Neural progenitor cell (in vitro differentiated cells): ENCODE measurements at regions not wholly inside any gene's neighbourhood (a gene's known extent, or its start where the extent isn't known, plus 50 kb on each side); places are given as distances from the start of the nearest gene placed in this dataset.
A peak's percentile ranks its signal among the peaks of the same experiment; 100 is the strongest.

Source experiments
- DNase-seq: peaks from one replicate; pipeline ENCODE4 v3.0.0-alpha.2; 2016; ENCODE audit warnings: low spot score
- H2AFZ ChIP-seq: fragments of 200-600 bp; sonication (generic); replicated peaks from 2 replicates; pipeline ENCODE4 v1.6.1; 2016; ENCODE audit warnings: antibody characterized with exemption
- H3F3A ChIP-seq: fragments of 200-600 bp; sonication (generic); 2 replicates; pipeline ENCODE4 v1.6.1; 2016; ENCODE audit warnings: antibody characterized with exemption, low read depth
- H3K27ac ChIP-seq: fragments of 200-600 bp; sonication (generic); 2 replicates; pipeline ENCODE4 v1.5.1; 2016; ENCODE audit warnings: mild to moderate bottlenecking
- H3K27me3 ChIP-seq: fragments of 200-600 bp; sonication (generic); 2 replicates; pipeline ENCODE4 v1.6.1; 2016; ENCODE audit warnings: mild to moderate bottlenecking, moderate library complexity
- H3K36me3 ChIP-seq: fragments of 200-600 bp; sonication (generic); 2 replicates; pipeline ENCODE4 v1.5.1; 2016
- H3K4me1 ChIP-seq: fragments of 200-600 bp; sonication (generic); 2 replicates; pipeline ENCODE4 v1.6.1; 2016; ENCODE audit warnings: mixed run types
- H3K4me2 ChIP-seq: fragments of 200-600 bp; sonication (generic); 2 replicates; pipeline ENCODE4 v1.6.1; 2016
- H3K4me3 ChIP-seq: fragments of 200-600 bp; sonication (generic); 2 replicates; pipeline ENCODE4 v1.5.1; 2016
- H3K79me2 ChIP-seq: fragments of 200-600 bp; sonication (generic); 2 replicates; pipeline ENCODE4 v1.6.1; 2016; ENCODE audit warnings: low read depth
- H3K9ac ChIP-seq: fragments of 200-600 bp; sonication (generic); 2 replicates; pipeline ENCODE4 v1.6.1; 2016
- H3K9me3 ChIP-seq: fragments of 200-600 bp; sonication (generic); 2 replicates; pipeline ENCODE4 v1.5.1; 2016; ENCODE audit warnings: low read depth
- H4K20me1 ChIP-seq: fragments of 200-600 bp; sonication (generic); 2 replicates; pipeline ENCODE4 v1.6.1; 2016; ENCODE audit warnings: low read depth
- H3K27ac Mint-ChIP-seq: 3 replicates; pipeline ENCODE4 v1.8.0; 2021; ENCODE audit warnings: mixed read lengths
- H3K27me3 Mint-ChIP-seq: 2 replicates; pipeline ENCODE4 v1.8.0; 2022; ENCODE audit warnings: low read depth, mild to moderate bottlenecking, inconsistent platforms, moderate library complexity, mixed read lengths; ENCODE audit not compliant: insufficient read depth
- H3K36me3 Mint-ChIP-seq: 3 replicates; pipeline ENCODE4 v1.8.0; 2021; ENCODE audit warnings: mixed read lengths
- H3K4me1 Mint-ChIP-seq: 3 replicates; pipeline ENCODE4 v1.8.0; 2021; ENCODE audit warnings: mixed read lengths
- H3K4me3 Mint-ChIP-seq: 3 replicates; pipeline ENCODE4 v1.8.0; 2021; ENCODE audit warnings: mild to moderate bottlenecking, moderate library complexity, mixed read lengths
- H3K9me3 Mint-ChIP-seq: 3 replicates; pipeline ENCODE4 v1.8.0; 2020; ENCODE audit warnings: mixed read lengths
- EZH2 ChIP-seq: fragments of 200-600 bp; sonication (generic); IDR thresholded peaks from 2 replicates; pipeline ENCODE4 v1.6.1; 2017; ENCODE audit warnings: antibody characterized with exemption, mild to moderate bottlenecking, moderate library complexity
- EZH2phosphoT487 ChIP-seq: fragments of 200-600 bp; sonication (generic); IDR thresholded peaks from 2 replicates; pipeline ENCODE4 v1.6.1; 2017; ENCODE audit warnings: antibody characterized with exemption
- TF ChIP-seq, protein P1 (sequence below): fragments of 200-600 bp; sonication (generic); IDR thresholded peaks from 2 replicates; pipeline ENCODE4 v1.5.1; 2017; ENCODE audit warnings: antibody characterized with exemption, mild to moderate bottlenecking

DNA sequence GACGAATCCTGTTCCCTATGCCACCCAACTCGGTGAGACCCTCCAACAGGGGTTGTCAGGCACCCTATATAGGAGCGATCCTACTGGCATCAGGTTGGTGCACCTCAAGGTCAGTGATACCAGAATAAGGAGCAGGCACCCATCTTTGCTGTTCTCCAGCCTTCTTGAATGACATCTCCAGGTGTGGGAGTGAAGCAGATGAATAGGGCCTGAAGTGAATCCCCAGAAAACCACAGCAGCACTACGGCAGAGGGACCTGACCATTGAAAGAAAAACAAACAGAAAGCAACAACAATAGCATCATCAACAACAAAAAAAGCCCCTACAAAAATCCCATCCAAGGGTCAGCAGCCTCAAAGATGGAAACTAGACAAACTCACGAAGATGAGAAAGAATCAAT, 445.2 kb upstream of the ATP2B1 start:
- no peak for DNase-seq
- Histone ChIP-seq H3K4me3 (no peak overlapping the region), H2AFZ (no peak overlapping the region), H3K9ac (no peak overlapping the region), H3K79me2 (no peaks in the 10 kb centered on the region), H3K9me3 (no peaks in the 10 kb centered on the region), H3K4me2 (no peak overlapping the region), H3K27me3 (no peaks in the 10 kb centered on the region), H4K20me1 (no peaks in the 10 kb centered on the region), H3K36me3 (no peaks in the 10 kb centered on the region), H3K4me1 (peaks cover 10% of the 10 kb centered on the region), H3K27ac (no peak overlapping the region), H3F3A (no peaks in the 10 kb centered on the region)
- H3K27ac Mint-ChIP-seq, result no peak overlapping the region
- no peaks in the 10 kb centered on the region for H3K27me3 Mint-ChIP-seq
- peaks cover 3% of the 10 kb centered on the region for H3K9me3 Mint-ChIP-seq
- no peaks in the 10 kb centered on the region for H3K36me3 Mint-ChIP-seq
- TF ChIP-seq, protein P1, sequence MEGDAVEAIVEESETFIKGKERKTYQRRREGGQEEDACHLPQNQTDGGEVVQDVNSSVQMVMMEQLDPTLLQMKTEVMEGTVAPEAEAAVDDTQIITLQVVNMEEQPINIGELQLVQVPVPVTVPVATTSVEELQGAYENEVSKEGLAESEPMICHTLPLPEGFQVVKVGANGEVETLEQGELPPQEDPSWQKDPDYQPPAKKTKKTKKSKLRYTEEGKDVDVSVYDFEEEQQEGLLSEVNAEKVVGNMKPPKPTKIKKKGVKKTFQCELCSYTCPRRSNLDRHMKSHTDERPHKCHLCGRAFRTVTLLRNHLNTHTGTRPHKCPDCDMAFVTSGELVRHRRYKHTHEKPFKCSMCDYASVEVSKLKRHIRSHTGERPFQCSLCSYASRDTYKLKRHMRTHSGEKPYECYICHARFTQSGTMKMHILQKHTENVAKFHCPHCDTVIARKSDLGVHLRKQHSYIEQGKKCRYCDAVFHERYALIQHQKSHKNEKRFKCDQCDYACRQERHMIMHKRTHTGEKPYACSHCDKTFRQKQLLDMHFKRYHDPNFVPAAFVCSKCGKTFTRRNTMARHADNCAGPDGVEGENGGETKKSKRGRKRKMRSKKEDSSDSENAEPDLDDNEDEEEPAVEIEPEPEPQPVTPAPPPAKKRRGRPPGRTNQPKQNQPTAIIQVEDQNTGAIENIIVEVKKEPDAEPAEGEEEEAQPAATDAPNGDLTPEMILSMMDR, result no peak
- no peak for TF ChIP-seq EZH2phosphoT487
- no peak for TF ChIP-seq EZH2
- no peak overlapping the region for H3K4me3 Mint-ChIP-seq
- H3K4me1 Mint-ChIP-seq, result peaks cover 4% of the 10 kb centered on the region

DNA sequence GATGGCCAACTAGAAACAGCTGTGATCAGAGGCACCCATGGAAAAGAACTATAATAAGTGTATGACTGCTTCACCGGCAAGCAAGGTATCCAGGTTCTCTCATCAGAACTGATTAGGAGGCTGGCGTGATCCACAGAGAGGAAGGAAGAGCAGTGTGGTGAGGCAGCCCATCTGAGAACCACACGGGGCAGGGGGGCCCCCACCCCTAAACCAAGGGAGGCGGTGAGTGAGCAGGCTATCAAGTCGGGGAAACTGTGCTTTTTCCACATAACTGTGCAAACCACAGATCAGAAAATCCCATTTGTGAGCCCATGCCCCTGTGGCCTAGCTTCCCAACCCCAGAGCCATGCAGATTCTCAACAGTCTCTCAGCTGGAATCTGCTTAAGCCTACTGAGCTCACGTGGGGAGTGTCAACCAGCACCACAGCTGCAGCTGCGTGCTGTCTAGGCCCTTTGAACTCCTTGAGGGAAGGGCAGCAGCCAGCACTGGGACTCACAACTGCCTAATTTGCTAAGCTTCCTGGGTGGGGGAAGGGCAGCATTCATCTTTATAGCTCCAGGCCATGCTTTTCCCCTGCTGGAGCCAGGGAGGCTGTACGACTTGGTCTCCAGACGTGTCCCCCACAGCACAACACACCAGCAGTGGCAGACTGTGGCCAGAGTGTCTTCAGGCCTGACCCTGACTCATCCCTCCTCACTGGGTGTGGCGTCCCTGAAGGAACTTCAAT, 444.4 kb upstream of the ATP2B1 start:
- peak; percentile 54 for DNase-seq
- Histone ChIP-seq H3K9me3 (no peaks in the 10 kb centered on the region), H3K4me1 (peaks cover 10% of the 10 kb centered on the region), H2AFZ (peak overlapping the region; percentile 45), H3K27ac (no peak overlapping the region), H3K4me2 (no peak overlapping the region), H3F3A (no peaks in the 10 kb centered on the region), H3K79me2 (no peaks in the 10 kb centered on the region), H3K9ac (no peak overlapping the region), H4K20me1 (no peaks in the 10 kb centered on the region), H3K27me3 (no peaks in the 10 kb centered on the region), H3K4me3 (no peak overlapping the region), H3K36me3 (no peaks in the 10 kb centered on the region)
- H3K4me1 Mint-ChIP-seq, result peaks cover 4% of the 10 kb centered on the region
- TF ChIP-seq, protein P1, result no peak
- TF ChIP-seq EZH2, result no peak
- TF ChIP-seq EZH2phosphoT487, result no peak
- peaks cover 3% of the 10 kb centered on the region for H3K9me3 Mint-ChIP-seq
- H3K4me3 Mint-ChIP-seq, result no peak overlapping the region
- no peaks in the 10 kb centered on the region for H3K27me3 Mint-ChIP-seq
- H3K36me3 Mint-ChIP-seq, result no peaks in the 10 kb centered on the region
- peak overlapping the region; percentile 86 for H3K27ac Mint-ChIP-seq

DNA sequence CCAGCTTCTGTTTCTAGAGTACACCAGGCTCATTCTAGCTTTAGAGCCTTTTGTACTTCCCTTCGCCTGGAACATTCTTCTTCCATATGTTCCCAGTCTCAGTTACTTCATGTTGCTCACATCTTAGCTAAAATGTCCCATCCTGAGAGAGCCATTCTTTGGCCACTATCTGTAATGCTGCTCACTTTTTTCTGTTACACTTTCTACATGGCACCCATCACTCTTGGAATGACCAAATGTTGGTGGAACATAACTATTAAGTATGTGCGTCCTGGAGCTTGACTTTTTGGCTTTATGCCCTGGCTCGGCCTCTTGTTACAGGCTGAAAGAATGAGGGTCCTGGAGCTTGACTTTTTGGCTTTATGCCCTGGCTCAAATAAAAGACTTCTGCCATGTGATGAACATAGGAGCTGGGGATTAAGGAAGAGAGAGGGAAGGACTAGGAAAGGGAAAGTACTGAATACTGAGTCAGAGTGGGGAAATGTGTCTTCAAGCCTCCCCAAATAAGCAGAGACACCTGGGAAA, 442.9 kb upstream of the ATP2B1 start:
- H3K36me3 ChIP-seq, result no peaks in the 10 kb centered on the region
- no peak overlapping the region for H3K4me3 ChIP-seq
- Mint-ChIP-seq H3K27ac (no peak overlapping the region), H3K4me3 (no peak overlapping the region), H3K27me3 (no peaks in the 10 kb centered on the region), H3K4me1 (peaks cover 4% of the 10 kb centered on the region), H3K9me3 (peaks cover 7% of the 10 kb centered on the region), H3K36me3 (peaks cover 3% of the 10 kb centered on the region)
- H3K27me3 ChIP-seq, result no peaks in the 10 kb centered on the region
- no peak overlapping the region for H3K9ac ChIP-seq
- no peak for DNase-seq
- no peaks in the 10 kb centered on the region for H3K9me3 ChIP-seq
- TF ChIP-seq EZH2 (no peak), EZH2phosphoT487 (no peak)
- TF ChIP-seq, protein P1, result no peak
- no peaks in the 10 kb centered on the region for H3K79me2 ChIP-seq
- H3K4me1 ChIP-seq, result peaks cover 10% of the 10 kb centered on the region
- no peaks in the 10 kb centered on the region for H3F3A ChIP-seq
- H3K27ac ChIP-seq, result no peak overlapping the region
- no peaks in the 10 kb centered on the region for H4K20me1 ChIP-seq
- peak overlapping the region; percentile 39 for H2AFZ ChIP-seq
- H3K4me2 ChIP-seq, result no peak overlapping the region
